ENCODE measurements at regions not wholly inside any gene's neighbourhood (a gene's known extent, or its start where the extent isn't known, plus 50 kb on each side); places are given as distances from the start of the nearest gene placed in this dataset.

GRCh38 chr22:47575291-47575690 lies 812.8 kb downstream of the TBC1D22A start:
- no peak for DNase-seq

GRCh38 chr22:47574556-47574955 lies 812.1 kb downstream of the TBC1D22A start:
- no peak for DNase-seq

DNA sequence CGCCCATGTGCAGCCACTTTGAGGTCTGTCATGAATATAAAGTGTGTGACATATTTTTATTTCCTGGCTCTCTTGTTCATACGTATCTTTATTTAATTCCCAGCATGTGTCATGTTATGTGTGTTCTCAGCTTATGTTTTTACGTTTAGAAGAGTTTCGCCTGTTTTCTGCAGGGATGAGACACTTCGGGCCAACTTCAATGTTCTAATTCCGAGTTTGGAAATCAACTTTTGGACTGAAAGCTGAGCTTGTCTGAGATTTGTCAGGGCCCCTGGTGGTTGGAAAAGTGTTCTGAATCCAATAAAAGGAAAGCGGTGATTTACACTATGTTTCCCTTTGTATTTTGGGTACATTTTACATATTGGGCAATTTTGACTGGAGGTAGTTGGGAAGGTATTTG lies 810.7 kb downstream of the TBC1D22A start:
- DNase-seq = no peak

DNA sequence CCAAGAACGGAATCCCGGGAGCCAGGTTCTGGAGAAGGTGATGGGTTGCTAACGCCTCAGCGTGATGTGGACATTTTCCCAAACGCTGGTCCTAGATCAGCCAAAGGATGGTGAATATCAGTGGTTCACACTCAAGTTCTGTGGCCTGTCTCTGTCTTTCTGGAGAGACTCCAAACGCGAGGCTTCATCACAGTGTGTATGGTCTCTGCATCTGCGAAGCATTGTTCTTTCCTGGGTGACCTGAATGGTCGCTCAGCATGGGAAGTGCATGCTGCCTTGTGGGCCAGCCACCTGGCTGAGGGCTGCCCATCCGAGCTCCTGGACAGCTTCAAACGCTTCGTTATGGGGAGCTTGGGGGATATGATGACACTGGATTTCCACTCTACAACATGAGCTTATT lies 810.0 kb downstream of the TBC1D22A start:
- DNase-seq = no peak

DNA sequence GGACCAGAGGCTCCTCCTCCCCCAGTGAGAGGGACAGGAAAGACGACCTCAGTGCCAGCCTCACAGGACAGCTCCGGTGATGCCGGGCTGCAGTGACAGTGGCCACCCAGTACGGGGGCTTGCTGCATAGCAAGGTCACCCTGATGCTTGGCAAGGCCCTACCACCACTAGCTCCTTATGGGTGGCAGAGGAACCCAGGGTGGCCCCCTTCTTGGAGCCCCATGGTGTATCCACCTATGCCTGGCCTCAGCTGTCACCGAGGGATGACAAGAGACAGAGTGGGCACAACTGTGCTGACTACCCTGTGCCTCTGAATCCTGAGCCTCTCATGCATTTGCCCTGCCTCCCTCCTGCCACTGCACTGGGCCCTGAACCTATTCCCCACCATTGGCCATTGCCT lies 809.2 kb downstream of the TBC1D22A start:
- no peak for DNase-seq

GRCh38 chr22:47570851-47571250 lies 808.4 kb downstream of the TBC1D22A start:
- no peak for DNase-seq

DNA sequence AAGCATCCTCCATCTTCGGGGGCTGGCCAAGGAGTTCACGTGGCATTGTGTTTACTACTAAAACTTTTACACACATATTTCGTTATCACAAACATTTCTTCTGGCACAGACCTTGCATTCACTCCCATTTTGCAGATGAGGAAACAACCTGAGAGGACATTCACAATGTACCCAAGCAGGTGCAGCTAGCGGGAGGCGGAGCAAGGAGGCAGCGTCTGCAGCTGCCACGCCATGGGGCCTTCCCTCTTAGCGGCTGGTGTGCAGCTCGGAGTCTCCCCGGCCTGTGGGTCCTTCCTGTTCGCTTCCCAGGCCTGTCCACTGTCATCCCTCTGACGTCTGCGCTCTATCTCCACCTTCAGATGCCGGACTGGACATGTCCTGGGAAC lies 807.8 kb downstream of the TBC1D22A start:
- DNase-seq = no peak

- DNase-seq = no peak
These were observed 807.2 kb downstream of the TBC1D22A start for GRCh38 chr22:47569389-47570299.

GRCh38 chr22:47568700-47569099 lies 806.2 kb downstream of the TBC1D22A start:
- no peak for DNase-seq

- DNase-seq = no peak
These were observed 805.0 kb downstream of the TBC1D22A start for GRCh38 chr22:47567126-47568090.

DNA sequence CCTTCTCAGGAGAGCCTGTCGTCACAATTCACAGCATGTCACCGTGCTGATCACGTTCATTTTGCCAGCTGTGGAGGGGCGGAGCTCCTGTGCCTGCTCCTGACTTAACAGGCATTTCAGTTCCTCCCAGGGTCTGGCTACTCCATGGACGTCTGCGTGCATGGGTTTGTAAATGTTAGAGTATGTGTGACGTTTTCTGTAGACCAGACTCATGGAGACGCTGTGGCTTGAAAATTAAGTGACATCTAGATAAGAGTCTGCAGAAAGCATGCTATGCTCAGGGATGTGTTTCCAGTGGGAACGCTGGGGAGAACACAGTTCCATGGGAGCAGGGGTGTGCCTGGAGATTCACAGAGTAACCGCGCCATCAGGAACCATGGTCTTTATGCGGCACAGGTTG lies 804.0 kb downstream of the TBC1D22A start:
- no peak for DNase-seq

GRCh38 chr22:47565607-47566006 lies 803.2 kb downstream of the TBC1D22A start:
- DNase-seq = no peak

DNA sequence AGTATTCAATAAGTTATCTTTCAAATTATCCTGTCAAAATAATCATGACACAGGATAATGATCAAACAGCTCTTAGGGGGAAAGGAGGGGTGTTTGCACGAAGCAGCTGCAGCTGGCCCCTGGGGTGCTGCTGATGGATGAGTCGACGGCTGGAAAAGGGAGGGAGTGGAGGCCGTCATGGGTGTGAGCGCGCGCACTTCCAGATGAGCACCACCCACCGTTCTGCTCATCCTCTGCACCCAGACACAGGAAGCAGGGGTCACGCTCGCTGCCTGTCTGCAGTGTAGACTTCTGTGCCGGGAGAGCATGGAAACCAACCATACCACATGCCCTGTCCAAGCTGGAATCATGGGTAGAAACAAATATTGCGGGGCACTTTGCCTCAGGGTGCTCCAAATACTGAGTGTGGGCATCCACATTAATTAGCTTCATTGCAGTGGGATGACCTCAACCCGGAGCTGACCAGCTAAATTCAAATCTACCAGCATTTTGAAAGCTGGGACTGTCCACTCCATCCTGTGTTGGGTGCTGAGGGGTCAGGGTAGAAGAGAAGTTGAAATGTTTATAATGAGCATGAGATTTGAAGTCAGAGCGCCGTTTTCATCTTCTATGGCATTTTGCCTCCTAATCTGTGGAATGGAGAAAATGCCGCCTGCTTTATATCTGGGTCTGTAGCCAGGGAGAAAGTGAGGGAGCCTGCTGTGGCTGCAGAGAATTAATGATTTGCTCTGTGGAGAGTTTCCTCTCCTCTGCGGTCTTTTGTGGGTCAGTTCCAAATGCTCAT lies 802.4 kb downstream of the TBC1D22A start:
- no peak for DNase-seq

DNA sequence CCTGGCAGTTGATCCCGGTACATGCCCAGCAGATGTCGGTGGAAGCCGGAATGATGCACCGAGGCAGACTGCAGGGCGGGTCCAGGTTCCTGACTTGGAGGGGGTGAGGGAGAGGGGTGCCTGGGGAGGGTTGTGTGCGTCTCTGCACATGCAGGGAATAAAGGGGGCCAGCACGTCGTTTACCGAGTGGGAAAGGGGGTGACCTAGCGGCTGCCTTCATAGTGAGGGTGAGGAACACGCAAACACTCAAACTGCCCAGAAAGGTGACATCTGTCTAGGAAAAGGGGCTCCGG lies 801.7 kb downstream of the TBC1D22A start:
- DNase-seq = no peak

DNA sequence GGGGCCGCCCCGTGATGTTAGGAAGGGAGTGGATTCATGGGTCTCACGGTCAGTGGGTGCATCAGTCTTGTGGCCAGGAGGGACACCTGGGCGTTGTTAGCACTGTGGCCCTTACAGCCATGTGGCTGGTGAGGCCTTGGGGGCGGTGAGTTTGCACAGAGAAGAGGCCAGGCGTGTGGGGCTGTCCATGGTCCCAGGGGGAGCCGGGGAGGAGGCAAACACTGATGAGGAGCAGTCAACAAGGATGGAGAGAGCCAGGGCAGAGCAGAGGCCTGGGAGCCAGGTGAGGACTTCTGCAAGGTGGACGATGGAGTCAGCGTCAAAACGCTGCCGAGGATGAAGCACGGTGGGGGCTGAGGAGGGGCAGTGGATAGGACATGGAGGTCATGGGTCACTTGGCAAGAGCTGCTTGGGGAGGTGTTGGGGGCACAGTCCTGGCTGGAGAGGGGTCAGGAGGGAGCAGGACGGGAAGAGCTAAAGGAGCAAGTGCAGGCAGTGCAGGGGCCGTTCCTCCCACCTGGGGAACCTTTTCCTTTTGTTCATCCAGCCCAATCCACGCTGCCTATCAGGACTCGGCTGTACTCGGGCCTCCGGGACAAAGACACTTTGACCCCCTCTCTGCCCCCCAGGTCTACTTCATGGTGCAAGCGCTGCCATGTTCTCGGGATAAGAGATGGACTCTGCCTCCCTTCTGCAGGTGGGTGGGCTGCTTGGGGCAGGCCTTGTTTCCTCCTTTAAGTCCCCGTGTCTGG lies 801.1 kb downstream of the TBC1D22A start:
- DNase-seq = no peak

DNA sequence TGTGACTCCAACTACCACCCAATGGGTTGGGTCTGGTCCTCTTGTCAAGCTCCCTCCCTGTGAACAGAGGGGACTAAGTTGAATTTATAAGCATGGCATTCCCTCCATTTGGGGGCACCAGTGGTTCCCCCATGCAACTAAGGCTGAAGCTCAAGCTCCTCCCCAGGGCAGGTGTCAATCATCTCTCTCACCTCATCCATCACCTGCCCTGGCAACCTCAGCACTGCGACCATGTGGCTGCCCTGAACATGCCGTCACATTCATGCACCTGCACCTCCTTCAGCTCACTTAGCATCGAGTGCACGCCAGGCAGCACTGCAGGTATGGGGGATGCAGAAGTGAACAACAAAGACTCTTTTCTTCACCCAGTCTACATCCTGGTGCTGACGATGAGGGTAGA lies 799.3 kb downstream of the TBC1D22A start:
- DNase-seq = no peak

GRCh38 chr22:47561115-47561675 lies 798.7 kb downstream of the TBC1D22A start:
- DNase-seq = no peak

GRCh38 chr22:47558828-47559700 lies 796.6 kb downstream of the TBC1D22A start:
- no peak for DNase-seq

- DNase-seq = no peak
These were observed 794.0 kb downstream of the TBC1D22A start for GRCh38 chr22:47556473-47556872.

- DNase-seq = no peak
These were observed 791.0 kb downstream of the TBC1D22A start for GRCh38 chr22:47553436-47553835.

All from EL (cell line).